K562 (cell line): ENCODE measurements at regions not wholly inside any gene's neighbourhood (a gene's known extent, or its start where the extent isn't known, plus 50 kb on each side); places are given as distances from the start of the nearest gene placed in this dataset.

ENCODE experiments used
- ATAC-seq: fragments of 200-7000 bp; cut with Tn5 transposase; 3 replicates; pipeline ENCODE4 v1.9.1; 2020; ENCODE audit warnings: moderate library complexity
- BruUV-seq: library from RNA; stranded (reverse); fragments of 400-500 nt; replicated peaks from 2 replicates; lab custom pipeline; 2021; lab: Mats Ljungman, UMichigan
- CTCF ChIA-PET: fragments of 300-600 bp; formaldehyde crosslinking; extraction: SDS; loops from one replicate; lab custom pipeline; 2021; ENCODE audit warnings: low intra/inter-chr PET ratio; lab: Yijun Ruan, JAX
- POLR2A ChIA-PET: fragments of 300-600, 350-650 bp; sonication (Branson Sonifier 250); formaldehyde crosslinking; extraction: SDS; loops from one replicate; lab custom pipeline; 2021; ENCODE audit warnings: antibody characterized with exemption, inconsistent platforms; lab: Yijun Ruan, JAX
- DNase-seq, 4 experiments: peaks; one replicate each; pipeline versions ENCODE4 v3.0.0 to v3.0.0-alpha.2; 2011 to 2018; ENCODE audit warnings: low spot score in 3 of 4, mixed read lengths in 3 of 4; ENCODE audit errors: extremely low read depth in 1 of 4
- FAIRE-seq: peaks from 2 replicates; lab custom pipeline; 2011; peaks lifted over from hg19 to GRCh38; lab: Jason Lieb, UNC
- H2AFZ ChIP-seq: 2 replicates; pipeline ENCODE4 v1.6.0; 2011; ENCODE audit warnings: low read depth, low read length, control low read depth, inconsistent platforms
- H3K27ac ChIP-seq: fragments of 200-600 bp; 3 replicates; pipeline ENCODE4 v1.8.0; 2011; ENCODE audit warnings: low read depth, mild to moderate bottlenecking, control low read depth, inconsistent platforms, low read length, moderate library complexity, mixed read lengths; ENCODE audit errors: extremely low read depth
- H3K27me3 ChIP-seq, 2 experiments: fragments of 300-600 bp in 1 of 2; 2 replicates in 1 of 2; 3 replicates in 1 of 2; pipeline versions ENCODE4 v1.6.0 to v1.8.0; 2011; ENCODE audit warnings: inconsistent platforms in 2 of 2, low read length in 2 of 2, mild to moderate bottlenecking in 1 of 2, mixed read lengths in 1 of 2, moderate library complexity in 1 of 2; ENCODE audit not compliant: control insufficient read depth in 2 of 2, insufficient read depth in 2 of 2
- H3K36me3 ChIP-seq: fragments of 300-600 bp; 3 replicates; pipeline ENCODE4 v1.8.0; 2011; ENCODE audit warnings: mild to moderate bottlenecking, low read length, inconsistent platforms; ENCODE audit not compliant: control insufficient read depth, insufficient read depth
- H3K4me1 ChIP-seq, 2 experiments: fragments of 200-600 bp in 1 of 2; replicated peaks in 1 of 2; 2 replicates in 1 of 2; 3 replicates in 1 of 2; pipeline versions ENCODE4 v1.5.1 to v1.8.0; 2011; ENCODE audit warnings: inconsistent platforms in 2 of 2, low read length in 2 of 2, mild to moderate bottlenecking in 1 of 2, mixed read lengths in 1 of 2, moderate library complexity in 1 of 2; ENCODE audit not compliant: control insufficient read depth in 2 of 2, insufficient read depth in 2 of 2
- H3K4me2 ChIP-seq: 2 replicates; pipeline ENCODE4 v1.6.1; 2011; ENCODE audit warnings: low read length, control low read depth, inconsistent platforms, mixed read lengths; ENCODE audit not compliant: insufficient read depth
- H3K4me3 ChIP-seq: fragments of 200-600 bp; sonication (generic), shearing (Covaris generic); 2 replicates; pipeline ENCODE4 v1.5.1; 2016; ENCODE audit warnings: control low read depth, inconsistent platforms
- H3K79me2 ChIP-seq: fragments of 200-600 bp; 3 replicates; pipeline ENCODE4 v1.8.0; 2011; ENCODE audit warnings: low read length, inconsistent platforms; ENCODE audit not compliant: control insufficient read depth, insufficient read depth
- H3K9ac ChIP-seq, 2 experiments: 2 replicates each; pipeline versions ENCODE4 v1.6.0 to v1.6.1; 2011; ENCODE audit warnings: low read depth in 2 of 2, low read length in 2 of 2, control low read depth in 1 of 2, inconsistent platforms in 1 of 2, mild to moderate bottlenecking in 1 of 2, mixed read lengths in 1 of 2; ENCODE audit not compliant: insufficient read depth in 1 of 2
- H3K9me1 ChIP-seq: one replicate; pipeline ENCODE4 v1.6.0; 2011; ENCODE audit warnings: inconsistent platforms, mild to moderate bottlenecking, low read length, moderate library complexity; ENCODE audit not compliant: control insufficient read depth, insufficient read depth
- H3K9me3 ChIP-seq: replicated peaks from 2 replicates; pipeline ENCODE4 v1.5.1; 2011; ENCODE audit warnings: low read depth, low read length, inconsistent platforms; ENCODE audit not compliant: control insufficient read depth, insufficient read depth
- H4K20me1 ChIP-seq: replicated peaks from 2 replicates; pipeline ENCODE4 v1.6.1; 2011; ENCODE audit warnings: low read length, inconsistent platforms, mixed read lengths; ENCODE audit not compliant: control insufficient read depth, insufficient read depth
- ADNP ChIP-seq: fragments of 200-800 bp; sonication (Bioruptor generic); IDR thresholded peaks from 2 replicates; pipeline ENCODE4 v1.6.1; 2016; ENCODE audit warnings: missing genetic modification characterization, missing compliant biosample characterization
- ATF6 ChIP-seq: sonication (generic); formaldehyde crosslinking; IDR thresholded peaks from 2 replicates; pipeline ENCODE4 v1.4.0; 2020; ENCODE audit warnings: mild to moderate bottlenecking, missing genetic modification reagents
- CBFA2T2 ChIP-seq: fragments of 450-650 bp; conservative IDR thresholded peaks from 2 replicates; pipeline ENCODE4 v1.6.1; 2017; ENCODE audit warnings: mild to moderate bottlenecking
- CBX1 ChIP-seq: sonication (generic); IDR thresholded peaks from 2 replicates; pipeline ENCODE4 v1.6.1; 2016; ENCODE audit warnings: antibody characterized with exemption, low read depth, mild to moderate bottlenecking
- CHCHD3 ChIP-seq: fragments of 250-450 bp; sonication (Bioruptor Pico); IDR thresholded peaks from 2 replicates; pipeline ENCODE4 v2.1.2; 2022; ENCODE audit warnings: mild to moderate bottlenecking
- DDX20 ChIP-seq: fragments of 450-650 bp; IDR thresholded peaks from 2 replicates; pipeline ENCODE4 v1.6.1; 2016; ENCODE audit warnings: missing genetic modification characterization, low read depth, mild to moderate bottlenecking, missing compliant biosample characterization, moderate library complexity
- ELF2 ChIP-seq: fragments of 250-450 bp; sonication (Bioruptor Pico); IDR thresholded peaks from 2 replicates; pipeline ENCODE4 v1.5.0; 2021; ENCODE audit warnings: mild to moderate bottlenecking
- EWSR1 ChIP-seq: fragments of 450-650 bp; IDR thresholded peaks from 2 replicates; pipeline ENCODE4 v1.6.1; 2018; ENCODE audit warnings: borderline replicate concordance, mild to moderate bottlenecking, low read depth, moderate library complexity; ENCODE audit not compliant: partially characterized antibody
- JUN ChIP-seq, 2 experiments: sonication (generic) in 1 of 2; formaldehyde crosslinking in 1 of 2; IDR thresholded peaks; 2 replicates each; pipeline versions ENCODE4 v1.6.1 to v1.8.0; 2012 to 2022; ENCODE audit warnings: borderline replicate concordance in 2 of 2, mild to moderate bottlenecking in 2 of 2, improper control_type of control experiment in 1 of 2, low read depth in 1 of 2, low read length in 1 of 2, missing genetic modification reagents in 1 of 2
- NCOR1 ChIP-seq: fragments of 450-650 bp; IDR thresholded peaks from 2 replicates; pipeline ENCODE4 v1.6.1; 2016; ENCODE audit warnings: mild to moderate bottlenecking, moderate library complexity
- NR2F6 ChIP-seq: fragments of 450-650 bp; formaldehyde crosslinking; IDR thresholded peaks from 2 replicates; pipeline ENCODE4 v1.4.0; 2020; ENCODE audit warnings: mild to moderate bottlenecking
- RBBP5 ChIP-seq: fragments of 200-600 bp; sonication (generic); IDR thresholded peaks from 2 replicates; pipeline ENCODE4 v1.6.1; 2012; ENCODE audit warnings: borderline replicate concordance, mild to moderate bottlenecking, low read length, control low read depth, inconsistent platforms; ENCODE audit not compliant: insufficient read depth, poor library complexity, severe bottlenecking
- SAFB ChIP-seq: fragments of 200-400 bp; formaldehyde crosslinking; IDR thresholded peaks from 2 replicates; pipeline ENCODE4 v1.6.1; 2017; ENCODE audit warnings: low read depth, low read length, borderline replicate concordance
- SPI1 ChIP-seq: IDR thresholded peaks from 2 replicates; pipeline ENCODE4 v1.6.1; 2011; ENCODE audit warnings: low read depth, low read length, control low read depth, borderline replicate concordance
- SRSF1 ChIP-seq: fragments of 200-400 bp; formaldehyde crosslinking; IDR thresholded peaks from 2 replicates; pipeline ENCODE4 v1.6.1; 2017; ENCODE audit warnings: mild to moderate bottlenecking, low read depth, low read length, moderate library complexity
- SRSF9 ChIP-seq: fragments of 200-400 bp; formaldehyde crosslinking; IDR thresholded peaks from 2 replicates; pipeline ENCODE4 v1.6.1; 2017; ENCODE audit warnings: low read depth, low read length, borderline replicate concordance
- TFAM ChIP-seq: fragments of 250-450 bp; sonication (Bioruptor Pico); conservative IDR thresholded peaks from 2 replicates; pipeline ENCODE4 v1.5.0; 2021; ENCODE audit warnings: mild to moderate bottlenecking, moderate library complexity
- ZBTB17 ChIP-seq: fragments of 450-650 bp; formaldehyde crosslinking; IDR thresholded peaks from 2 replicates; pipeline ENCODE4 v1.4.0; 2020; ENCODE audit warnings: mild to moderate bottlenecking
- ZFP30 ChIP-seq: fragments of 250-450 bp; sonication (Bioruptor Pico); IDR thresholded peaks from 2 replicates; pipeline ENCODE4 v1.8.0; 2022; ENCODE audit warnings: moderate library complexity, mild to moderate bottlenecking, inconsistent platforms, borderline replicate concordance
- ZNF143 ChIP-seq: sonication (generic); formaldehyde crosslinking; IDR thresholded peaks from 2 replicates; pipeline ENCODE4 v1.9.0; 2022; ENCODE audit warnings: mild to moderate bottlenecking, missing genetic modification reagents
- ZNF511 ChIP-seq: sonication (generic); formaldehyde crosslinking; IDR thresholded peaks from 2 replicates; pipeline ENCODE4 v1.8.0; 2022; ENCODE audit warnings: mild to moderate bottlenecking, missing genetic modification reagents
- WGBS: fragments of 100-300 bp; shearing (Covaris generic); methylation state at CpG from one replicate; pipeline ENCODE4 v1.1.6; 2016; ENCODE audit warnings: low coverage, mixed read lengths; ENCODE audit not compliant: insufficient coverage; ENCODE audit errors: missing lambda C conversion rate; 5-methylcytosine and 5-hydroxymethylcytosine counted together
- in situ Hi-C: fragments of 300-500 bp; cut with MboI; formaldehyde crosslinking; loops from 4 replicates; pipeline ENCODE4 v1.15.0; 2018; ENCODE audit warnings: inconsistent platforms, mixed read lengths
- intact Hi-C: fragments of 100-400 bp; cut with micrococcal nuclease; formaldehyde crosslinking; loops from 2 replicates; pipeline ENCODE4 v1.14.2; 2022

GRCh38 chr9:90306158-90306557 is 336.5 kb downstream of the DIRAS2 start (continued):
- TF ChIP-seq EWSR1, result no peak
- TF ChIP-seq ZFP30 (CRISPR knock-in tag), result no peak
- TF ChIP-seq DDX20 (tag), result no peak
- no peak for TF ChIP-seq SRSF1
- TF ChIP-seq SRSF9, result no peak
- no peak for TF ChIP-seq ELF2
- TF ChIP-seq CBX1, result no peak
- no peak for TF ChIP-seq ATF6 (CRISPR knock-in tag)

- Histone ChIP-seq H3K9ac (no peak overlapping the region), H4K20me1 (no peaks in the 10 kb centered on the region), H3K9me1 (no peaks in the 10 kb centered on the region), H3K36me3 (no peaks in the 10 kb centered on the region), H3K4me1 (no peaks in the 10 kb centered on the region), H3K79me2 (no peaks in the 10 kb centered on the region), H3K27me3 (0 out of 5 replicates have a peak, but pooled peaks cover 0 to 3% of the 10 kb centered on the region in 2 experiments), H3K9me3 (no peaks in the 10 kb centered on the region), H3K27ac (no peak overlapping the region), H3K4me2 (no peak overlapping the region), H3K4me3 (no peak overlapping the region), H2AFZ (no peak overlapping the region)
- FAIRE-seq (no peak), ATAC-seq (no peak), DNase-seq (no peak)
- intact Hi-C loops (no loop called here), in situ Hi-C loops (no loop called here)
- CTCF ChIA-PET, result no interaction called here
- BruUV-seq, result no TSS peak
- POLR2A ChIA-PET, result interaction anchor here (1.0 kb wide), 1 partner anchor 11 kb away, joined by 3 read pairs; no protein-coding TSS in a partner anchor
- 3% methylated on average over 4 of the region's 4 CpGs for WGBS
- TF ChIP-seq RBBP5 (no peak), NR2F6 (CRISPR knock-in tag) (no peak), TFAM (CRISPR knock-in tag) (no peak), ZNF511 (no peak), SAFB (no peak), JUN (IDR thresholded peaks at IDR 0.05; ENCODE audit: borderline replicate concordance, low read depth, low read length) (no peak), JUN (CRISPR knock-in tag; IDR thresholded peaks at IDR 0.05; ENCODE audit: borderline replicate concordance) (no peak), CBFA2T2 (no peak), NCOR1 (no peak), CHCHD3 (CRISPR knock-in tag) (no peak), ZNF143 (CRISPR knock-in tag) (no peak), ZBTB17 (CRISPR knock-in tag) (no peak), SPI1 (no peak), ADNP (tag) (no peak)
Observed at GRCh38 chr9:90307167-90307833, 335.3 kb downstream of the DIRAS2 start.
